OCI-LY7 (cell line): ENCODE measurements at regions not wholly inside any gene's neighbourhood (a gene's known extent, or its start where the extent isn't known, plus 50 kb on each side); places are given as distances from the start of the nearest gene placed in this dataset.

ENCODE experiments used
- BruUV-seq: library from RNA; stranded (reverse); fragments of 400-500 nt; replicated peaks from 2 replicates; lab custom pipeline; 2021; lab: Mats Ljungman, UMichigan
- CTCF ChIA-PET: fragments of 300-600 bp; sonication (Branson Sonifier 250); formaldehyde crosslinking; loops from one replicate; lab custom pipeline; 2022; ENCODE audit warnings: antibody characterized with exemption; ENCODE audit not compliant: unreplicated experiment; lab: Charles Lee
- POLR2A ChIA-PET: fragments of 300-600 bp; sonication (Branson Sonifier 250); formaldehyde crosslinking; loops from one replicate; lab custom pipeline; 2022; ENCODE audit warnings: antibody characterized with exemption; lab: Charles Lee
- DNase-seq: peaks from one replicate; pipeline ENCODE4 v3.0.0-alpha.2; 2015; ENCODE audit warnings: low spot score
- H2AFZ ChIP-seq: fragments of 200-600 bp; sonication (generic), shearing (Covaris generic); 2 replicates; pipeline ENCODE4 v1.6.1; 2014; ENCODE audit warnings: mild to moderate bottlenecking, antibody characterized with exemption, low read length, moderate library complexity
- H3K27ac ChIP-seq: fragments of 200-600 bp; sonication (generic); 2 replicates; pipeline ENCODE4 v1.5.1; 2014; ENCODE audit warnings: mixed run types, low read depth, mild to moderate bottlenecking, moderate library complexity, low read length, inconsistent platforms; ENCODE audit not compliant: poor library complexity, severe bottlenecking
- H3K36me3 ChIP-seq: fragments of 200-600 bp; sonication (generic); 2 replicates; pipeline ENCODE4 v1.6.1; 2014; ENCODE audit warnings: mild to moderate bottlenecking, antibody characterized with exemption, low read length, moderate library complexity, mixed read lengths; ENCODE audit not compliant: insufficient read depth
- H3K4me1 ChIP-seq: fragments of 200-600 bp; sonication (generic); 2 replicates; pipeline ENCODE4 v1.5.1; 2014; ENCODE audit warnings: mild to moderate bottlenecking, low read length; ENCODE audit not compliant: insufficient read depth, poor library complexity, severe bottlenecking
- H3K4me2 ChIP-seq: fragments of 200-600 bp; sonication (generic); 2 replicates; pipeline ENCODE4 v1.6.1; 2014; ENCODE audit warnings: mild to moderate bottlenecking, low read length
- H3K4me3 ChIP-seq: fragments of 200-600 bp; sonication (generic); 2 replicates; pipeline ENCODE4 v1.5.1; 2014; ENCODE audit warnings: mild to moderate bottlenecking, low read depth, low read length; ENCODE audit not compliant: poor library complexity, severe bottlenecking
- H3K79me2 ChIP-seq: fragments of 200-600 bp; sonication (generic); 2 replicates; pipeline ENCODE4 v1.6.1; 2016; ENCODE audit warnings: low read depth, mild to moderate bottlenecking, low read length, moderate library complexity, mixed read lengths; ENCODE audit not compliant: insufficient read depth
- H3K9me2 ChIP-seq: fragments of 200-600 bp; sonication (generic); 2 replicates; pipeline ENCODE4 v1.6.1; 2016; ENCODE audit warnings: mild to moderate bottlenecking, low read length, mixed read lengths; ENCODE audit not compliant: insufficient read depth
- H3K9me3 ChIP-seq: fragments of 200-600 bp; sonication (generic); 2 replicates; pipeline ENCODE4 v1.6.1; 2014; ENCODE audit warnings: mild to moderate bottlenecking, mixed run types, low read length, mixed read lengths
- H4K20me1 ChIP-seq: fragments of 200-600 bp; sonication (generic); 2 replicates; pipeline ENCODE4 v1.6.1; 2014; ENCODE audit warnings: mild to moderate bottlenecking, antibody characterized with exemption, low read length, moderate library complexity, mixed read lengths; ENCODE audit not compliant: insufficient read depth
- EZH2phosphoT487 ChIP-seq: fragments of 200-600 bp; sonication (generic); IDR thresholded peaks from 2 replicates; pipeline ENCODE4 v1.6.1; 2018; ENCODE audit warnings: low read depth, borderline replicate concordance, mild to moderate bottlenecking, mixed run types, antibody characterized with exemption, low read length, moderate library complexity, mixed read lengths
- intact Hi-C: fragments of 100-400 bp; cut with micrococcal nuclease; formaldehyde crosslinking; loops from one replicate; pipeline ENCODE4 v1.10.0; 2022; ENCODE audit not compliant: unreplicated experiment
- TF ChIP-seq, protein P1 (sequence below): fragments of 200-600 bp; sonication (generic); conservative IDR thresholded peaks from 2 replicates; pipeline ENCODE4 v1.5.1; 2014; ENCODE audit warnings: mild to moderate bottlenecking, antibody characterized with exemption, low read length, moderate library complexity, mixed read lengths

GRCh38 chr10:54940418-54940817 lies 139.4 kb upstream of the PCDH15 start:
- H3K79me2 ChIP-seq: no peaks in the 10 kb centered on the region
- no TSS peak for BruUV-seq
- no peak overlapping the region for H3K4me2 ChIP-seq
- ChIA-PET POLR2A (no interaction called here), CTCF (no interaction called here)
- TF ChIP-seq, protein P1, sequence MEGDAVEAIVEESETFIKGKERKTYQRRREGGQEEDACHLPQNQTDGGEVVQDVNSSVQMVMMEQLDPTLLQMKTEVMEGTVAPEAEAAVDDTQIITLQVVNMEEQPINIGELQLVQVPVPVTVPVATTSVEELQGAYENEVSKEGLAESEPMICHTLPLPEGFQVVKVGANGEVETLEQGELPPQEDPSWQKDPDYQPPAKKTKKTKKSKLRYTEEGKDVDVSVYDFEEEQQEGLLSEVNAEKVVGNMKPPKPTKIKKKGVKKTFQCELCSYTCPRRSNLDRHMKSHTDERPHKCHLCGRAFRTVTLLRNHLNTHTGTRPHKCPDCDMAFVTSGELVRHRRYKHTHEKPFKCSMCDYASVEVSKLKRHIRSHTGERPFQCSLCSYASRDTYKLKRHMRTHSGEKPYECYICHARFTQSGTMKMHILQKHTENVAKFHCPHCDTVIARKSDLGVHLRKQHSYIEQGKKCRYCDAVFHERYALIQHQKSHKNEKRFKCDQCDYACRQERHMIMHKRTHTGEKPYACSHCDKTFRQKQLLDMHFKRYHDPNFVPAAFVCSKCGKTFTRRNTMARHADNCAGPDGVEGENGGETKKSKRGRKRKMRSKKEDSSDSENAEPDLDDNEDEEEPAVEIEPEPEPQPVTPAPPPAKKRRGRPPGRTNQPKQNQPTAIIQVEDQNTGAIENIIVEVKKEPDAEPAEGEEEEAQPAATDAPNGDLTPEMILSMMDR: no peak
- no peak for TF ChIP-seq EZH2phosphoT487
- intact Hi-C loops: no loop called here
- no peaks in the 10 kb centered on the region for H3K36me3 ChIP-seq
- no peaks in the 10 kb centered on the region for H3K9me3 ChIP-seq
- H3K4me1 ChIP-seq: no peaks in the 10 kb centered on the region
- H3K4me3 ChIP-seq: no peak overlapping the region
- no peaks in the 10 kb centered on the region for H4K20me1 ChIP-seq
- no peak overlapping the region for H3K27ac ChIP-seq
- H2AFZ ChIP-seq: no peak overlapping the region
- DNase-seq: no peak
- no peaks in the 10 kb centered on the region for H3K9me2 ChIP-seq

- Histone ChIP-seq H4K20me1 (no peaks in the 10 kb centered on the region), H2AFZ (no peak overlapping the region), H3K4me3 (no peak overlapping the region), H3K79me2 (no peaks in the 10 kb centered on the region), H3K36me3 (no peaks in the 10 kb centered on the region), H3K9me2 (no peaks in the 10 kb centered on the region), H3K4me1 (no peaks in the 10 kb centered on the region), H3K9me3 (no peaks in the 10 kb centered on the region), H3K27ac (no peak overlapping the region), H3K4me2 (no peak overlapping the region)
- BruUV-seq: no TSS peak
- CTCF ChIA-PET: no interaction called here
- no peak for DNase-seq
- intact Hi-C loops: no loop called here
- POLR2A ChIA-PET: no interaction called here
- TF ChIP-seq, protein P1: no peak
- TF ChIP-seq EZH2phosphoT487: no peak
Measured at GRCh38 chr10:54914049-54914448, 113.0 kb upstream of the PCDH15 start.

GRCh38 chr10:54909165-54909564 lies 108.1 kb upstream of the PCDH15 start:
- DNase-seq: no peak
- no peak for TF ChIP-seq EZH2phosphoT487
- TF ChIP-seq, protein P1: no peak
- no TSS peak for BruUV-seq
- intact Hi-C loops: no loop called here
- H3K4me2 ChIP-seq: no peak overlapping the region
- H3K9me2 ChIP-seq: no peaks in the 10 kb centered on the region
- POLR2A ChIA-PET: interaction anchor here (1.2 kb wide), 1 partner anchor 17 kb away, joined by 3 read pairs; no protein-coding TSS in a partner anchor
- H3K36me3 ChIP-seq: no peaks in the 10 kb centered on the region
- H3K4me1 ChIP-seq: no peaks in the 10 kb centered on the region
- no peak overlapping the region for H2AFZ ChIP-seq
- no peak overlapping the region for H3K27ac ChIP-seq
- CTCF ChIA-PET: no interaction called here
- no peaks in the 10 kb centered on the region for H4K20me1 ChIP-seq
- H3K79me2 ChIP-seq: no peaks in the 10 kb centered on the region
- no peak overlapping the region for H3K4me3 ChIP-seq
- H3K9me3 ChIP-seq: no peaks in the 10 kb centered on the region
